IPS-15b (cell line): ENCODE measurements at regions not wholly inside any gene's neighbourhood (a gene's known extent, or its start where the extent isn't known, plus 50 kb on each side); places are given as distances from the start of the nearest gene placed in this dataset.

Experiments used
- H3K27me3 ChIP-seq: one replicate; pipeline ENCODE4 v1.6.1; 2013; ENCODE audit warnings: low read length; ENCODE audit not compliant: control insufficient read depth, insufficient read depth
- H3K36me3 ChIP-seq: one replicate; pipeline ENCODE4 v1.6.1; 2013; ENCODE audit warnings: low read length; ENCODE audit not compliant: control insufficient read depth, insufficient read depth
- H3K4me1 ChIP-seq: one replicate; pipeline ENCODE4 v1.6.1; 2013; ENCODE audit warnings: mild to moderate bottlenecking, low read length; ENCODE audit not compliant: control insufficient read depth, insufficient read depth
- H3K4me3 ChIP-seq: one replicate; pipeline ENCODE4 v1.5.1; 2013; ENCODE audit warnings: low read depth, low read length
- H3K9ac ChIP-seq: one replicate; pipeline ENCODE4 v1.6.1; 2013; ENCODE audit warnings: low read depth, mild to moderate bottlenecking, low read length
- H3K9me3 ChIP-seq: one replicate; pipeline ENCODE4 v1.6.1; 2013; ENCODE audit warnings: mild to moderate bottlenecking, low read length; ENCODE audit not compliant: control insufficient read depth, insufficient read depth

DNA sequence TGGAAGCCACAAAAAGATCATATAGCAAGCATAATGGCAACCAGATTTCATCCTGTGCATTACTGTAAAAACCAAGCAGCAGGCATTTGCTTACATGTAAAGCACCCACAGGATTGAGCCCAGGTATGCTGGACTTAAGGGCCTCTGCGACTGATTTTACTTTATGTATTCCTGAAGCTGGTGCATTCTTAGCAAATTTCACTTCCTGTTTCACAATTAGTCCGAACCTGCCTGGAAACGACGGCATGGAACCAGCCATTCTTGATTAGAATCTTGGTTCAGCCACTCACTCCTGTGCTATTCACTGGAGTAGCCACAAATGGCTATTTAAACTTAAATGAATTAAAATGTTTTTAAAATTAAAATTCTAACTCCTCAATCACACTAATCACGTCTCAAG lies 239.2 kb downstream of the NUAK1 start:
- Histone ChIP-seq H3K4me1 (peaks cover 8% of the 10 kb centered on the region), H3K27me3 (no peaks in the 10 kb centered on the region), H3K9me3 (no peaks in the 10 kb centered on the region), H3K36me3 (no peaks in the 10 kb centered on the region), H3K4me3 (no peak overlapping the region), H3K9ac (no peak overlapping the region)

GRCh38 chr12:105906561-105906960 lies 232.2 kb downstream of the NUAK1 start:
- no peaks in the 10 kb centered on the region for H3K36me3 ChIP-seq
- no peak overlapping the region for H3K9ac ChIP-seq
- no peak overlapping the region for H3K4me3 ChIP-seq
- H3K4me1 ChIP-seq, result no peaks in the 10 kb centered on the region
- no peaks in the 10 kb centered on the region for H3K9me3 ChIP-seq
- H3K27me3 ChIP-seq, result no peaks in the 10 kb centered on the region

DNA sequence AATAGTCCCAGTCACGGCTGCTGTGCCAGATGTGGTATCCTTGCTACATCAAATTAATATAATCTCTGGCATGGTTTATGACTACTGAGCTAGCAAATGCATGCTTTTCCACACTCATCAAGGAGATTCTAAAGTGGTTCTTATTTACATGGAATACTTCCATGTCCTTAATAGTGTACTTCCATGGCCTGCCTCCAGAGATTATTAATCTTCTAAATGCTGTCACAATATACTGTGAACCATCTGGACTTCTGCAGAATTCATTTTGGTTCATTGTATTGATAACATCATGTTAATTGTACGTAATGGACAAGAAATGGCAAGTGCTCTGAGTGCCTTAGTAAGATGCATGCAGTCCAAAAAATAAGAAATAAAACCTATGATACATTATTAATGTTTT lies 230.8 kb downstream of the NUAK1 start:
- H3K9ac ChIP-seq, result no peak overlapping the region
- H3K9me3 ChIP-seq, result no peaks in the 10 kb centered on the region
- H3K27me3 ChIP-seq, result no peaks in the 10 kb centered on the region
- H3K4me3 ChIP-seq, result no peak overlapping the region
- H3K36me3 ChIP-seq, result no peaks in the 10 kb centered on the region
- no peaks in the 10 kb centered on the region for H3K4me1 ChIP-seq

GRCh38 chr12:105910030-105910429 lies 228.7 kb downstream of the NUAK1 start:
- Histone ChIP-seq H3K36me3 (no peaks in the 10 kb centered on the region), H3K4me3 (no peak overlapping the region), H3K9me3 (no peaks in the 10 kb centered on the region), H3K9ac (no peak overlapping the region), H3K27me3 (no peaks in the 10 kb centered on the region), H3K4me1 (no peaks in the 10 kb centered on the region)

DNA sequence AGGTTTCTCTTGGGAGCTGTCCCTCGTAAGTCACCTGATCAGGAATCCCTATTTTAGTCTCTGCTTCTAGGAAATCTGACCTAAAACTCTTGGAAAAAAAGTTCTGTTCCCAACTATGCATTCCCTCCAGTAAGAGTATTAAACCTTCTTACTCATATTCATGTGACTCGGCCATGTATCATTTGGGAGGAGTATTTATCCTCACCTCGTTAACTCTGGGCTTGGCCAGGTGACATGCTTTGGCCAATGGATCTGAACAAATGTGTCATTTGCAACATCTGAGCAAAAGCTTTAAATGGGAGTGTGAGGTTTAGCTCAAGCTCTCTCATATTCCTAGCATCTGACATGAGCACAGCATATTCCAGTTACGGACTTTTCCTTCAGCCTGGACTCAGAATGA lies 226.8 kb downstream of the NUAK1 start:
- Histone ChIP-seq H3K27me3 (no peaks in the 10 kb centered on the region), H3K36me3 (no peaks in the 10 kb centered on the region), H3K9me3 (no peaks in the 10 kb centered on the region), H3K4me1 (no peaks in the 10 kb centered on the region), H3K9ac (no peak overlapping the region), H3K4me3 (no peak overlapping the region)

GRCh38 chr12:105912882-105913678 lies 225.7 kb downstream of the NUAK1 start:
- Histone ChIP-seq H3K27me3 (no peaks in the 10 kb centered on the region), H3K4me1 (no peaks in the 10 kb centered on the region), H3K36me3 (no peaks in the 10 kb centered on the region), H3K9ac (no peak overlapping the region), H3K4me3 (no peak overlapping the region), H3K9me3 (no peaks in the 10 kb centered on the region)

DNA sequence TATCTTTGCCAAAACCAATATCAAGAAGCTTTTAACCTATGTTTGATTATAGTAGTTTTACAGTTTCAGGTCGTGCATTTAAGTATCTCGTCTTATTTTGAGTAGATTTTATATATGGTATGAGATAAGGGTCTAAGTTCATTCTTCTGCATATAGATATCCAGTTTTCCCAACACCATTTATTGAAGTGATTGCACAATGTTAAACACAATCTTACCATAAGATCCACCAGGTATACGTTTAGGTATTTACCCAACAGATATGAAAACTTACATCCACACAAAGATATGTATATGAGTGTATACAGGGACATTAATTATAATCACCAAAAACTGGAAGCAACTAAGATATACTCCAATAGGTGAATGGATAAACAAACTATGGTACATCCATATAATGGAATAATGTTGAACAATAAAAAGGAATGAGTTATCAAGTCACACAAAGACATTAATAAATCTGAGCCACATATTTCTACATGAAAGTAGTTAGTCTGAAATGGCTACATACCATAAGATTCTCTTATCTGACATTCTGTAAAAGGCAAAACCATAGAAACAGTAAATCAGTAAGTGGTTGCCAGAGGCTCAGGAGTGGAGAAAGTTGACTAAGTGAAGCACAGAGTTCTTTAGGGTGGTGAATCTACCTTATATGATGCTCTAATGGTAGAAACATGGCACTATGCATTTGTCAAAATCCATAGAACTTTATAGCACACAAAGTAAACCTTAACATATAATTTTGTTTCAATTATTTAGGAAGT lies 222.6 kb downstream of the NUAK1 start:
- Histone ChIP-seq H3K36me3 (no peaks in the 10 kb centered on the region), H3K4me1 (no peaks in the 10 kb centered on the region), H3K9ac (no peak overlapping the region), H3K27me3 (no peaks in the 10 kb centered on the region), H3K9me3 (no peaks in the 10 kb centered on the region), H3K4me3 (no peak overlapping the region)

DNA sequence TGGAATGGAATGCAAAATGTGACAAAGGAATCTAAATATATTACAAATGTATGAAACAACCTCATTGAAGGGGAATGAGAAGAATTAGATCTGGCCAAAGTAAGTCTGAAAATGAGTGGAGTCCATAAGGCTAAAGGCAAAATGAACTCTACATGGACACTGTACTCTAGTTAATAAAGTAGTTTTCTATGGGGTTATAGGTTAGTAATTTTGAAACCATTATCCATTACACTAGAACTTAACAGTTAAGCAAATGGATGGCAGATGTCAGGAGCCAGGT lies 222.1 kb downstream of the NUAK1 start:
- H3K9me3 ChIP-seq, result no peaks in the 10 kb centered on the region
- H3K36me3 ChIP-seq, result no peaks in the 10 kb centered on the region
- H3K27me3 ChIP-seq, result no peaks in the 10 kb centered on the region
- H3K4me3 ChIP-seq, result no peak overlapping the region
- H3K4me1 ChIP-seq, result no peaks in the 10 kb centered on the region
- H3K9ac ChIP-seq, result no peak overlapping the region

GRCh38 chr12:105920161-105920684 lies 218.5 kb downstream of the NUAK1 start:
- no peak overlapping the region for H3K4me3 ChIP-seq
- H3K4me1 ChIP-seq, result no peaks in the 10 kb centered on the region
- no peak overlapping the region for H3K9ac ChIP-seq
- H3K9me3 ChIP-seq, result no peaks in the 10 kb centered on the region
- H3K36me3 ChIP-seq, result no peaks in the 10 kb centered on the region
- H3K27me3 ChIP-seq, result no peaks in the 10 kb centered on the region

DNA sequence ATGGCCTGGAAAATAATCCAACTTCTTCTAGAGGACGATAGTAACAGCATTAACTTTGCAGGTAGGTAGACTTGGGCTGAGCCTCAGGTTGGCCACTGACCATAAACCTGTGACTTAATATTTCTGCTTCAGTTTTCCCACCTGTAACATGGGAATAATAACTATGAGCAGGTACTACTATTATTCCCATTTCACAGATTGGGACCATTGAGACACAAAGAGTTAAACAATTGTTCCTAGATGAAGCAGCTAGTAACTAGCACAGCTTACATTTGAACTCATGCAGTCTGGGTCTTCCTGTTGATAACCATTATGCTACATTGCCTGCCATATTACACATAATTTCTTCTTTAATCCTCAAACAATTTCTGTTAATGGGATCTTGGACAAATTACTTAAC lies 217.7 kb downstream of the NUAK1 start:
- H3K36me3 ChIP-seq, result no peaks in the 10 kb centered on the region
- H3K9me3 ChIP-seq, result no peaks in the 10 kb centered on the region
- no peak overlapping the region for H3K4me3 ChIP-seq
- H3K4me1 ChIP-seq, result no peaks in the 10 kb centered on the region
- H3K9ac ChIP-seq, result no peak overlapping the region
- no peaks in the 10 kb centered on the region for H3K27me3 ChIP-seq

GRCh38 chr12:105921872-105922669 lies 216.7 kb downstream of the NUAK1 start:
- no peaks in the 10 kb centered on the region for H3K27me3 ChIP-seq
- H3K36me3 ChIP-seq, result no peaks in the 10 kb centered on the region
- H3K9me3 ChIP-seq, result no peaks in the 10 kb centered on the region
- no peak overlapping the region for H3K9ac ChIP-seq
- no peaks in the 10 kb centered on the region for H3K4me1 ChIP-seq
- no peak overlapping the region for H3K4me3 ChIP-seq
